ENCODE measurements at regions not wholly inside any gene's neighbourhood (a gene's known extent, or its start where the extent isn't known, plus 50 kb on each side); places are given as distances from the start of the nearest gene placed in this dataset.
A peak's percentile ranks its signal among the peaks of the same experiment; 100 is the strongest.

DNA sequence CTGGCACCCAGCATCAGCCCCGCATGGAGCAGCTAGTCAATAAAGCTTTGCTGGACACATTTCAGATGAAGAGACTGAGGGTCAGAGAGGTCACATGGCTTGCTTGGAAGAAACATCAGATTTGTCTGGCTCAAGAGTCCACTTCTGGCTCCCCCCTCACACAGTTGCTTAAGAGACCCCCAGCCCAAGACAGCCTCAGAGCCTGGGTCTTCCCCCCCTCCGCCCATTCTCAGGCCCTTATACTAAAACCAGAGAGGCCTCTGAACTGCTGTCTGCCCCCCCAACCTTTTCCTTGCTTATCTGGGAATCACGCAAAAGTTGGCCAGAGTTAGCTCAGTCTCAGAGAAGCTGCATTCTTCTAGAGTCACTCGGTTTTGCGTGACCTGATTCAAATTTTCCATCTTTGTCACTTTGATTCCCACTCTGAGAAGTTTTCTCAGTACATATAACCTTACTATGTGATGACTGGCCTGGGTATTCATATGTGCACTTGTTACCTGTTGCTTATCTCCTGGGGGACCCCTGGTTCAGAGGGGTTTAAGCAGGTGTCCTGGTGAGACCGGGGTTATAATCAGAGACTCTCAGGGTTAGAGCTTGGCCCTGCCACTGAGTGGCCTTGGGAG is 145.4 kb upstream of the IER5L start:
- DNase-seq (ENCODE audit: low spot score in 2 of 2): no peak

GRCh38 chr9:129322641-129323375 is 144.7 kb upstream of the IER5L start:
- Mint-ChIP-seq H3K27me3 (peaks cover 15% of the 10 kb centered on the region), H3K4me1 (peaks cover 6% of the 10 kb centered on the region), H3K9me3 (no peaks in the 10 kb centered on the region), H3K36me3 (peaks cover 2% of the 10 kb centered on the region), H3K4me3 (no peak overlapping the region), H3K27ac (no peak overlapping the region)
- DNase-seq (ENCODE audit: low spot score in 2 of 2): no peak
- no peak for ATAC-seq (ENCODE audit: low read depth)

More for the DNA sequence above, 145.4 kb upstream of the IER5L start:
- Mint-ChIP-seq H3K9me3 (no peaks in the 10 kb centered on the region), H3K4me1 (peaks cover 11% of the 10 kb centered on the region), H3K4me3 (no peak overlapping the region), H3K27me3 (peaks cover 13% of the 10 kb centered on the region), H3K36me3 (peaks cover 2% of the 10 kb centered on the region), H3K27ac (no peak overlapping the region)
- ATAC-seq (ENCODE audit: low read depth): no peak

DNA sequence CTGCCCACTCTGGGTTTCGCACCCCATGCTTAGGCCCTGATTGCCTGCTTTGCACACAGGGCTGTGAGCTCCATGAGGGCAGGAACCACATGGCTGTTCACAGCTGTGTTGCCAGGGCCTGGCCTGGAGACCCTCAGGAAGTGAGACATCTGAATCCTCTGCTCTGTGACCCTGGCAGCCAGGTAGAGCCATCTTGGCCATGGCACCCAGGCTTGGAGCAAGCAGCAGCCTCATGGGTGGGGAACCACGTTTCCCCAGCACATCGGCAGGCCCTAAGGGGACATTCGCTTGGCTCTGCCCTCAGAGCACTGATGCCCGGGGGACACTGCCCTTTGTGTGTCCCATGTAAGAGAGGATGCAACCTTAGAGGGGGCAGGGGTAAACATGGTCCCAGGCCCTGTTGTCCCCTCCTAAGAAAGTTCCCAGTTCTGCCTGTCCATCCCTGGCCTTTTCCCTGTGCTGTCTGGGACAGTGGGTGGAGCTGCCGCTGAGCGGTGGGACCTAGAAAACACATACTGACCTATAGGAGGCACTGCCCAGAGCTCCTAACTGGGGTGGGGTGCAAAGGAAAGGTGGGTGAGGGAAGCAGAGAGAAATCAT is 144.1 kb upstream of the IER5L start:
- DNase-seq (ENCODE audit: low spot score in 2 of 2): no peak
- peaks cover 6% of the 10 kb centered on the region for H3K4me1 Mint-ChIP-seq
- peaks cover 2% of the 10 kb centered on the region for H3K36me3 Mint-ChIP-seq
- H3K27me3 Mint-ChIP-seq: peaks cover 15% of the 10 kb centered on the region
- no peak overlapping the region for H3K27ac Mint-ChIP-seq
- no peaks in the 10 kb centered on the region for H3K9me3 Mint-ChIP-seq
- no peak for ATAC-seq (ENCODE audit: low read depth)
- peak overlapping the region; percentile 44 for H3K4me3 Mint-ChIP-seq

DNA sequence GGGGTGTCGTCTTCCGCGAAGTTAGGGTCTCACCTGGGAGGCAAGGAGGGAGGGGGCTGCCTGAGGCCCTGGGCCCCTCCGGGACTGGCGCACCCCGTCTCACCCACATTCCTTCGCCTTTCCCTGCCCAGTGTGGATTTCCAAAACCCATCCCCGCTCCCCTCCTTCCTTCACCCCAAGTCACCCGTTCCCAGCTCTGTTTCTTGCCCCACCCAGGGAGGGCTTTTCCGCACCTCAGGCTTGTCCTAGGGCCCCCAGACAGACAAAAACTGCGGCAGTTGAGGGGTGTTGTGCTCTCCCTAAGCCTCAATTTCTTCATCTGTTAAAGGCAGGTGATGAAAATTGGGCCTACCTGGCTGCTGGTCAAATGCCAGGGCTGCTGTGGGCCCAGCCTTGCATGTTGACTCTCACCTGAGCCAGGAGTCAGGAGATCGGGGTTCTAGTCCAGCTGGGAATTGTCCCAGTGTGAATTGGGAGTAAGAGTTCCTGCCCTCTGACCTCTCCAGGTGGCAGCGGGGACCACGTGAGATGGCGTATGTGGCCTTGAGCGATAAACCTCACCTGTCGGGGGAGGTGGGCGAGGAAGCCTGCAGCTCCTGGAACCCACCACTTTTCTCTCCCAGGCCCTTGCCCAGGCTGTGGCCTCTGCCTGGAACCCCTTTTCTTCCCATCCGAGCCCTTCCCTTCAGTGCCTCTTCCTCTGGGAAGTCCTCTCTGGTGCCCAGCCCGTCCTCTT is 143.4 kb upstream of the IER5L start:
- H3K4me3 Mint-ChIP-seq: peak overlapping the region; percentile 72
- H3K27ac Mint-ChIP-seq: no peak overlapping the region
- H3K4me1 Mint-ChIP-seq: peaks cover 6% of the 10 kb centered on the region
- no peak for DNase-seq (ENCODE audit: low spot score in 2 of 2)
- peaks cover 2% of the 10 kb centered on the region for H3K36me3 Mint-ChIP-seq
- H3K27me3 Mint-ChIP-seq: peaks cover 18% of the 10 kb centered on the region
- H3K9me3 Mint-ChIP-seq: no peaks in the 10 kb centered on the region
- no peak for ATAC-seq (ENCODE audit: low read depth)

DNA sequence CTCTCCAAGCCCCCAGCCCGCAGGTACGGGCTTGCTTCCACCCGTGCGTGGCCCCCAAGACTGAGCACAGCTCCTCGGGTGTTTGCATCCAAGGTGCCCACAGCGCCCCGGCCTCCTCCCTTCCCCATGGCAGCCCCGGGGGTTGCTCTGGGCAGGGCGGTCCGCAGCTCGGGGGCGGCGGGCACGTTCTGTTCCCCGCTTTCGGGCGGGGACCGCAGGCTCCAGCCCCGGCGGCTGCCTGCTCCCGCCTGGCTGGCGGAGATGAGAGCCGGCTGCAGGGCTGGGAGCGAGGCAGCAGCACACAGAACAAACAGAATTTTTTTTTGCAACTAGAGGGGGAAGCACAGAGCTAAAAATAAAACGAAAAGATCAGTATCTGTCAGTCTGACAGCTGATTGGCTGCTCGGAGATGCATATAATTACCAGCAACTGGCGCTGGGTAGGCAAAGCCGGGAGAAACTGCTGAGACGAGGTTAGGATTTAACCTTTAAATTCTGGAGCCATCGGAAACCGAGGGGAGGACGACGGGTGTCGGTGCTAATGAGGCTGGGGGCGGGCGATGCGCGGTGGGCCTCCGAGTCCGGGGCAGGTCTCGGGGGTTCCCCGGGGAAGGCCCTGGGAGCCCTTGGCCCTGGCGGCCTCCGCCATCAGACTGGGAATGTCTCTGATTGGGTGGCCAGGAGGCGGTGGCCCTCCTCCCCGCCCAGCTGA is 142.7 kb upstream of the IER5L start:
- Mint-ChIP-seq H3K4me3 (peak overlapping the region; percentile 82), H3K36me3 (peaks cover 2% of the 10 kb centered on the region), H3K27ac (peak overlapping the region; percentile 21), H3K9me3 (no peaks in the 10 kb centered on the region), H3K4me1 (peaks cover 6% of the 10 kb centered on the region), H3K27me3 (peaks cover 18% of the 10 kb centered on the region)
- peak in 1 of 2 donors; percentile 29 for DNase-seq (ENCODE audit: low spot score in 2 of 2)
- ATAC-seq (ENCODE audit: low read depth): peak; percentile 87

DNA sequence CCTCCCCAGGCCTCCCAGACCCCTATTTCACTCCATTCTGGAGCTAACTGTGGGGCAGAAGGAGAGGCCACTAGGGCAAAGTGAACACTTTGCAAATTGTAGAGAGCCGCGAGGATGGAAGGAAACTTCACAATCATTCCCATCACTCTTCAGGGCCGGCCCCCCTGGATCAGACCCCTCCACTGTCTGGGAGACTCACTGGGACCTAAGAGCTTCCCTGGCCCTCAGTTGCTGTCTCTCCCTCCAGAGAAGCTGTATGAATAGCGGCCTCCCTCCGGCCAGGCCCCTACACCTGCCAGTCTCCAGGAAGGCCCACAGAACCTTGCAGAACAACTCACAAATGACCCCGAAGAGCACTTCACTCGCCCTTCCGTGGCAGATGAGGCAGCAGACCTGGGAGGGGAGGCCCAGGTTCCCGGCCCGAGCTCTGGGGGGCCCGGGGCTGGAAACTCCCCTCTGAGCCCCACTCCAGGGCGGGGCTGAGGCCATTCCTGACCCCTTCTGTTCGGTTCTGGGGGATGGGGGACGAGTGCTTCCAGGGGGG is 141.9 kb upstream of the IER5L start:
- DNase-seq (ENCODE audit: low spot score in 2 of 2) (no peak), ATAC-seq (ENCODE audit: low read depth) (peak; percentile 4)
- H3K4me1 Mint-ChIP-seq: peaks cover 6% of the 10 kb centered on the region
- H3K4me3 Mint-ChIP-seq: no peak overlapping the region
- H3K27ac Mint-ChIP-seq: peak overlapping the region; percentile 21
- peaks cover 2% of the 10 kb centered on the region for H3K36me3 Mint-ChIP-seq
- peaks cover 18% of the 10 kb centered on the region for H3K27me3 Mint-ChIP-seq
- no peaks in the 10 kb centered on the region for H3K9me3 Mint-ChIP-seq

DNA sequence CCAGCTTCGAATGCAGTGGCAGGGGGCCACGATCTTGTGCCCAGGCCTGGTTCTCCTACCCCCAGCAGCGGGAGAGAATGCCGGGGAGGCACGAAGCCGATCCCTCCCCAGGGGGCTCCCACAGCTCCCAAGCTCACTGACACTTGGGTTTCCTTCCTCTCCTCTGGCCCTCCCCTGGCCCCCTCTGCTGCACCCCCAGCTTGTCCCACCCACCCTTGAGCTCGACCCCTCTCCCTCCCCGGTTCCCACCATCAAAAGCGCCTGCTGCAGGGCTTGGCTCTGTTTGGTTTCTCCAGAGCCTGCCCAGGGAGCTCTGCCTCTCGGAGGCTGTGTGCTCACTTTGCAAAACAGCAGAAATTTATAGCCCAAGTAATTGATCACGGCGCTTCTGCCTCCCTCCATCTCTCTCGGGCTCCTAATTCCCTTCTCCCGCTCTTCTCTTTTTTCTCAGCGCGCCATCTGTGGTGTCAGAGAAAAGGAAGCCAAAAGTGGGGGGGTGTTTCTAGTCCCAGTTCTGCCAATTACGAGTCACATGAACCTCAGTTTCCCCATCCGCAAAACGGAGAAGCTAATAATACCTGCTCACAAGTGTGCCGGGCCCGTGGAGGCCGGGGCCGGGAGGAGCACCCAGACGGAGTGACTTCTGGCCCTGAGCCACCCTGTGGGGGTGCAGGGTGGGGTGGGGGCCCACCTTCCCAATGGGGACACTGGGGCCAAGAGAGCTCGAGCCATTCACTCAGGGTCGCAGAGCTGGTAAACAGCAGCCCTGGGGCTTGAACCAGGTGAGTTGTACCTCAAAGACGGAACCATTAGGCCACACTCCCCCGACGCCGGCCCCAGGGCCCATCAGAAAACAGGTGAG is 141.2 kb upstream of the IER5L start:
- H3K27me3 Mint-ChIP-seq: peaks cover 19% of the 10 kb centered on the region
- no peak overlapping the region for H3K27ac Mint-ChIP-seq
- H3K9me3 Mint-ChIP-seq: no peaks in the 10 kb centered on the region
- no peak overlapping the region for H3K4me3 Mint-ChIP-seq
- no peak for DNase-seq (ENCODE audit: low spot score in 2 of 2)
- peaks cover 2% of the 10 kb centered on the region for H3K36me3 Mint-ChIP-seq
- H3K4me1 Mint-ChIP-seq: peaks cover 6% of the 10 kb centered on the region
- no peak for ATAC-seq (ENCODE audit: low read depth)

DNA sequence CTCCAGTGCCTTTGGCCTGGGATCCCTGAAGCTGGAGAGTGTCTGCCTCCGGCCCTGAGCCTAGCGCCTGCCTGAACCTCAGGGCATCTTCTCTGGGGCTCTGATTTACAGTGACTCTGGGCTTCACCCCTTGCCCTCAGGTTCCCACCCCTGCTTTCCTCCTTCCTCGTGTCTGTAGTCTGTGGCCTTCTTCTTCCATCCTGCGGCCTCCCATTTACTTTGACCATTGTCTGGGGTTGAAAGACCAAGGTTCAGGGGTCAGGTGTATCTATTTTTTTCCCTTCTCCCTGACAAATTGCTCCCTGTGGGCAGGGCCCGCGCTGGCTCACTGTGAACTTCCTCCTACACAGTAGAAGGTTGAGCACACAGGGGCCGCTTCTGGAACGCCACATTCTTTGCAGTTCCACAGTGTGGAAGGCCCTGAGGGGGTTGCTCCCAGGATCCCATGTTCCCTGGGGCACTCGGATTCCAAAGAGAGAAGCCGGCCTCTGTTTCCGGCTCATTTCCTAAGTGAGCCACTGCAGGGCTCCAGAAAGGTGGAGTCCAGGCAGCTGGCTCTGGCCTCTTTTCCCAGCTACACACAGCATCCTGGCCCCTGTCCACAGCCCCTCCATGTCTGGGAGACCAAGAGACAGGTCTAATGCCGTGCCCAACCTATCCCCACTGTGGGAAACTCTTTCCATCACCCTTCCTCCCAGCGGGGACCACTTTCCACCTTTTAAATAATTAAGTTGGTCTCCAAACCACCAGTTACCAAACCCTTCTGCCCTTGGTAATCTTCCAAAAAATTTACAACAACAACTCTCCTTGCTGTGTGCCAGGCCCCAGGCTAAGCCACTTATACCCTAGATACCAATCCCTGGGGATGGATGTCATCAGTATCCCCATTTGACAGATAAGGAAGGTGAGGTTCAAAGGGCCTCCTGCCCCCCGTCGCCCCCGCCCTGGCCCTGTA is 140.3 kb upstream of the IER5L start:
- no peak for DNase-seq (ENCODE audit: low spot score in 2 of 2)
- peaks cover 22% of the 10 kb centered on the region for H3K27me3 Mint-ChIP-seq
- no peak for ATAC-seq (ENCODE audit: low read depth)
- H3K27ac Mint-ChIP-seq: no peak overlapping the region
- H3K4me3 Mint-ChIP-seq: no peak overlapping the region
- H3K36me3 Mint-ChIP-seq: peaks cover 2% of the 10 kb centered on the region
- no peaks in the 10 kb centered on the region for H3K9me3 Mint-ChIP-seq
- H3K4me1 Mint-ChIP-seq: peaks cover 6% of the 10 kb centered on the region

- no peak for DNase-seq (ENCODE audit: low spot score in 2 of 2)
- H3K9me3 Mint-ChIP-seq: no peaks in the 10 kb centered on the region
- H3K4me3 Mint-ChIP-seq: no peak overlapping the region
- H3K4me1 Mint-ChIP-seq: peaks cover 6% of the 10 kb centered on the region
- no peak for ATAC-seq (ENCODE audit: low read depth)
- H3K27ac Mint-ChIP-seq: no peak overlapping the region
- H3K27me3 Mint-ChIP-seq: peaks cover 26% of the 10 kb centered on the region
- H3K36me3 Mint-ChIP-seq: peaks cover 2% of the 10 kb centered on the region
These were observed 139.3 kb upstream of the IER5L start for GRCh38 chr9:129317179-129318011.

- Mint-ChIP-seq H3K4me3 (no peak overlapping the region), H3K27ac (no peak overlapping the region), H3K27me3 (peaks cover 29% of the 10 kb centered on the region)
These were observed 138.4 kb upstream of the IER5L start for GRCh38 chr9:129316281-129317030.

More at GRCh38 chr9:129316281-129317030, 138.4 kb upstream of the IER5L start:
- peaks cover 2% of the 10 kb centered on the region for H3K36me3 Mint-ChIP-seq
- no peak for DNase-seq (ENCODE audit: low spot score in 2 of 2)
- H3K4me1 Mint-ChIP-seq: peaks cover 6% of the 10 kb centered on the region
- no peaks in the 10 kb centered on the region for H3K9me3 Mint-ChIP-seq
- no peak for ATAC-seq (ENCODE audit: low read depth)

All from memory B cell (primary cell).